ENCODE measurements at regions not wholly inside any gene's neighbourhood (a gene's known extent, or its start where the extent isn't known, plus 50 kb on each side); places are given as distances from the start of the nearest gene placed in this dataset.
"Not testable (repeated sequence)": the region's sequence is repeated elsewhere in the genome, so short reads cannot be mapped to it uniquely, and the experiment has no call there.

GRCh38 chr9:39463696-39464095 lies 108.2 kb downstream of the SPATA31A1 start:
- DNase-seq: not testable (repeated sequence)

- DNase-seq: peak; percentile 73
Measured at GRCh38 chr9:39464122-39464777, 108.8 kb downstream of the SPATA31A1 start.

- not testable (repeated sequence) for DNase-seq
Measured at GRCh38 chr9:39474499-39474898, 119.0 kb downstream of the SPATA31A1 start.

GRCh38 chr9:39483073-39483472 lies 127.6 kb downstream of the SPATA31A1 start:
- not testable (repeated sequence) for DNase-seq

- DNase-seq: not testable (repeated sequence)
Measured at GRCh38 chr9:39483880-39484279, 128.4 kb downstream of the SPATA31A1 start.

- not testable (repeated sequence) for DNase-seq
Measured at GRCh38 chr9:39484292-39484691, 128.8 kb downstream of the SPATA31A1 start.

GRCh38 chr9:39487477-39487876 lies 132.0 kb downstream of the SPATA31A1 start:
- DNase-seq: not testable (repeated sequence)

- not testable (repeated sequence) for DNase-seq
Measured at GRCh38 chr9:39496248-39496647, 140.8 kb downstream of the SPATA31A1 start.

GRCh38 chr9:39503178-39503577 lies 147.7 kb downstream of the SPATA31A1 start:
- DNase-seq: not testable (repeated sequence)

- not testable (repeated sequence) for DNase-seq
Measured at GRCh38 chr9:39527387-39528029, 172.0 kb downstream of the SPATA31A1 start.

GRCh38 chr9:39532597-39532996 lies 177.1 kb downstream of the SPATA31A1 start:
- DNase-seq: not testable (repeated sequence)

- DNase-seq: not testable (repeated sequence)
Measured at GRCh38 chr9:39533001-39533762, 177.7 kb downstream of the SPATA31A1 start.

GRCh38 chr9:39533763-39534548 lies 178.5 kb downstream of the SPATA31A1 start:
- DNase-seq: not testable (repeated sequence)

GRCh38 chr9:39534897-39535296 lies 179.4 kb downstream of the SPATA31A1 start:
- not testable (repeated sequence) for DNase-seq

GRCh38 chr9:39542157-39542556 lies 186.7 kb downstream of the SPATA31A1 start:
- DNase-seq: not testable (repeated sequence)

- DNase-seq: not testable (repeated sequence)
Measured at GRCh38 chr9:39545079-39545478, 189.6 kb downstream of the SPATA31A1 start.

- not testable (repeated sequence) for DNase-seq
Measured at GRCh38 chr9:39550573-39550972, 195.1 kb downstream of the SPATA31A1 start.

GRCh38 chr9:39551544-39551943 lies 196.1 kb downstream of the SPATA31A1 start:
- DNase-seq: not testable (repeated sequence)

GRCh38 chr9:39552242-39552881 lies 196.9 kb downstream of the SPATA31A1 start:
- not testable (repeated sequence) for DNase-seq

- DNase-seq: not testable (repeated sequence)
Measured at GRCh38 chr9:39554352-39554751, 198.9 kb downstream of the SPATA31A1 start.

- DNase-seq: not testable (repeated sequence)
Measured at GRCh38 chr9:39559384-39559783, 203.9 kb downstream of the SPATA31A1 start.

GRCh38 chr9:39566782-39567181 lies 211.3 kb downstream of the SPATA31A1 start:
- not testable (repeated sequence) for DNase-seq

All from activated CD4-positive, CD25-positive, alpha-beta regulatory T cell treated with anti-CD3 and anti-CD28 coated beads, Interleukin-2, amount 50 U/mL, for 72 hours (primary cell).